ENCODE measurements at regions not wholly inside any gene's neighbourhood (a gene's known extent, or its start where the extent isn't known, plus 50 kb on each side); places are given as distances from the start of the nearest gene placed in this dataset.

GRCh38 chr3:107067421-107067820, 309.8 kb upstream of the CCDC54 start:
- ATAC-seq (no peak), FAIRE-seq (no peak), DNase-seq (no peak)
- Histone ChIP-seq H3K4me3 (no peak overlapping the region), H3K27ac (no peak overlapping the region), H3K4me1 (no peaks in the 10 kb centered on the region), H3K36me3 (no peaks in the 10 kb centered on the region), H3K27me3 (no peaks in the 10 kb centered on the region), H3K9me3 (no peaks in the 10 kb centered on the region)
- WGBS, 2 donors = 68 to 73% methylated on average over 5 of the region's 5 CpGs
- intact Hi-C loops (cut with DNase I) = no loop called here
- no peak for TF ChIP-seq CTCF (IDR thresholded peaks at IDR 0.05)

- TF ChIP-seq CTCF (IDR thresholded peaks at IDR 0.05) = no peak
- ATAC-seq (no peak), FAIRE-seq (no peak), DNase-seq (no peak)
- intact Hi-C loops (cut with DNase I) = no loop called here
- Histone ChIP-seq H3K4me3 (no peak overlapping the region), H3K36me3 (no peaks in the 10 kb centered on the region), H3K9me3 (no peaks in the 10 kb centered on the region), H3K4me1 (no peaks in the 10 kb centered on the region), H3K27me3 (no peaks in the 10 kb centered on the region), H3K27ac (no peak overlapping the region)
- 40 to 46% methylated on average over 4 of the region's 4 CpGs for WGBS, 2 donors
Measured at GRCh38 chr3:107068980-107069379, 308.3 kb upstream of the CCDC54 start.

DNA sequence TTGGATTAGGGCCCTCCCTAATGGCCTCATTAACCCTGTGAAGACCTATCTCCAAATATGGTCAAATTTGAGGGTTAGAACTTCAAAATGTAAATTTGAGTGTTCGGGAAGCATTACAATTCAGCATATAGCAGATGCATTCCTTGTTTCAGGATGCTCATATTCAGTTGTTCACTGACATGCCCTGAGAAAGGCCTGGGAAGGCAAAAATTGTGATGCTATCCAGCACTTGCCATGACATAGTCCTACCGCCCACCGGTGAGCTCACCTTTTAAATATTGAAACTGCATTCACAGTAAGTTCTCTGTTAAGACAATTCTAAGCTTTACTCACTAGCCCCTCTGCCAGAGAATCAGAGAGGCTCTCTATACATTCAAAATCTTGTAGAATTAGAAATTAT, 300.3 kb upstream of the CCDC54 start:
- no peak overlapping the region for H3K27ac ChIP-seq
- no peaks in the 10 kb centered on the region for H3K36me3 ChIP-seq
- TF ChIP-seq CTCF (IDR thresholded peaks at IDR 0.05) = no peak
- no peaks in the 10 kb centered on the region for H3K9me3 ChIP-seq
- H3K4me3 ChIP-seq = no peak overlapping the region
- DNase-seq (no peak), ATAC-seq (no peak), FAIRE-seq (no peak)
- no peaks in the 10 kb centered on the region for H3K27me3 ChIP-seq
- 88 to 92% methylated on average over 3 of the region's 3 CpGs for WGBS, 2 donors
- no peaks in the 10 kb centered on the region for H3K4me1 ChIP-seq
- intact Hi-C loops (cut with DNase I) = no loop called here

DNA sequence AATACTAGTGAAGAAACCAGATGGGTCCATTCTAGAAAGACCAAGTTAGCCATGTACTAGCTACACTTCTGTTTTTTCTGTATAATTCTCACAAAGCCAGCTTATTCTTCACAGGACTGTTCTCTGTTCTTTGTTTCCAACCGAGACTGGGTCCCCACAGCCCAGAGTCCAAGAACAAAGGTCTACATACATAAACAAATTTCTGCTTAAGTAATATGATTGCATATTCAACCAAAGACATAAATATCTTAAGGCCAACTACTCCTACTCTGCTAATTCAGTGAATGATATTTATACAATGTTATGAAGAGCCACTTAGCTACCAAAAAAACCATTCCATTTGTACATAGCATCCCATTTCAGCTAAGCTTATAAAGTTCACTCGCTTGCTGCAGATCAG, 299.8 kb upstream of the CCDC54 start:
- Histone ChIP-seq H3K4me1 (no peaks in the 10 kb centered on the region), H3K27me3 (no peaks in the 10 kb centered on the region), H3K9me3 (no peaks in the 10 kb centered on the region), H3K4me3 (no peak overlapping the region), H3K27ac (no peak overlapping the region), H3K36me3 (no peaks in the 10 kb centered on the region)
- ATAC-seq = no peak
- no peak for TF ChIP-seq CTCF (IDR thresholded peaks at IDR 0.05)
- WGBS, 2 donors = 62 to 75% methylated on average over 2 of the region's 2 CpGs
- no peak for FAIRE-seq
- no peak for DNase-seq
- intact Hi-C loops (cut with DNase I) = no loop called here

DNA sequence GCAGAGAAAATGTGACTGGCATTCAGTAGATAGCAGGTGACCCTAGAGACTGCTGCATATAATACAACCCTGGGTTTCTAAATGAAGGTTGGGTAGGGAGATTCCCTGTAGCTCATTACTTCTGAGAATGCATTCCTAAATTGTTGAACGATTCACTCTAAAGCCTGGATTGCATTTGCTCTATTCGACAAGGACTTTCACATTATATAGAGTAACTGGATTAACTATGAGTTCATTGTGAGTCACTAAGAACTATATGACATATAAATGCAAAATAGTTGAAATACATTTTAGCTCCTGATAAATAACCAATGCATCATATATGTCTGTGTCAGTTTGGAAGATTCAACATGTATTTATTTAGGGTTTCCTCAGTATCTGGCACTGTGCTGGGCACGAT, 294.7 kb upstream of the CCDC54 start:
- H3K36me3 ChIP-seq = no peaks in the 10 kb centered on the region
- H3K27me3 ChIP-seq = no peaks in the 10 kb centered on the region
- intact Hi-C loops (cut with DNase I) = no loop called here
- H3K4me1 ChIP-seq = no peaks in the 10 kb centered on the region
- ATAC-seq = no peak
- DNase-seq = no peak
- no peak for FAIRE-seq
- TF ChIP-seq CTCF (IDR thresholded peaks at IDR 0.05) = no peak
- no peak overlapping the region for H3K27ac ChIP-seq
- no peaks in the 10 kb centered on the region for H3K9me3 ChIP-seq
- WGBS, 2 donors = 65 to 77% methylated on average over 3 of the region's 3 CpGs
- no peak overlapping the region for H3K4me3 ChIP-seq

Measured in pancreas (tissue), 10 donors.